Body of pancreas (tissue), 4 donors: ENCODE measurements at regions not wholly inside any gene's neighbourhood (a gene's known extent, or its start where the extent isn't known, plus 50 kb on each side); places are given as distances from the start of the nearest gene placed in this dataset.
A peak's percentile ranks its signal among the peaks of the same experiment; 100 is the strongest.

Experiments
- ATAC-seq: fragments of 150-250 bp; one replicate; pipeline ENCODE4 v1.9.1; 2016
- DNase-seq, 4 donors: peaks; one replicate each; pipeline ENCODE4 v3.0.0-alpha.2; 2019
- H3K27ac ChIP-seq, 4 donors: fragments of 200-600 bp; sonication (generic); 1 replicate in 3 of 4; 2 replicates in 1 of 4; pipeline versions ENCODE4 v1.5.1 to v1.6.1; 2016 to 2019; ENCODE audit warnings: mild to moderate bottlenecking in 1 of 4, mixed read lengths in 1 of 4, moderate library complexity in 1 of 4
- H3K27me3 ChIP-seq, 2 donors: fragments of 200-600 bp; sonication (generic); one replicate each; pipeline ENCODE4 v1.6.0; 2016; ENCODE audit warnings: mild to moderate bottlenecking in 1 of 2
- H3K36me3 ChIP-seq, 2 donors: fragments of 200-600 bp; sonication (generic); replicated peaks in 1 of 2; 2 replicates each; pipeline ENCODE4 v1.5.1; 2016; ENCODE audit warnings: low read depth in 2 of 2; ENCODE audit not compliant: insufficient read depth in 1 of 2
- H3K4me1 ChIP-seq: fragments of 200-600 bp; sonication (generic); one replicate; pipeline ENCODE4 v1.6.0; 2016
- H3K4me3 ChIP-seq, 2 donors: fragments of 200-600 bp; sonication (generic); 1 replicate in 1 of 2; 2 replicates in 1 of 2; pipeline ENCODE4 v1.5.1; 2016 to 2019
- H3K9me3 ChIP-seq, 3 donors: fragments of 200-600 bp; sonication (generic); 1 replicate in 2 of 3; 2 replicates in 1 of 3; pipeline ENCODE4 v1.5.1; 2016
- CTCF ChIP-seq, 7 experiments: fragments of 450-650 bp in 4 of 7; fragments of 200-600 bp in 3 of 7; sonication (generic) in 3 of 7; IDR thresholded peaks; one replicate each; pipeline ENCODE4 v1.5.1; 2016 to 2019; ENCODE audit warnings: antibody characterized with exemption in 7 of 7
- POLR2A ChIP-seq, 3 donors: fragments of 450-650 bp; IDR thresholded peaks; one replicate each; pipeline ENCODE4 v1.6.1; 2016; ENCODE audit warnings: antibody characterized with exemption in 3 of 3, mild to moderate bottlenecking in 2 of 3
- WGBS, 2 donors: methylation state at CpG; one replicate each; pipeline ENCODE4 v1.1.5; 2017; 5-methylcytosine and 5-hydroxymethylcytosine counted together
- intact Hi-C: fragments of 100-400 bp; cut with DNase I; formaldehyde crosslinking; loops from one replicate; pipeline ENCODE4 v1.15.1; 2023

GRCh38 chr11:111440416-111441205, 61.5 kb upstream of the POU2AF1 start:
- TF ChIP-seq POLR2A (IDR thresholded peaks at IDR 0.05) (no peak), CTCF (IDR thresholded peaks at IDR 0.05) (no peak)
- WGBS, 2 donors = 36 to 47% methylated on average over 5 of the region's 5 CpGs
- peak; percentile 96 for ATAC-seq
- no peaks in the 10 kb centered on the region for H3K9me3 ChIP-seq
- H3K4me3 ChIP-seq = no peak overlapping the region
- H3K36me3 ChIP-seq = no peaks in the 10 kb centered on the region
- H3K4me1 ChIP-seq = peaks cover 41% of the 10 kb centered on the region
- no peaks in the 10 kb centered on the region for H3K27me3 ChIP-seq
- H3K27ac ChIP-seq = peak overlapping the region; percentile 20 to 76 (median 56)
- peak; percentile 88 to 92 (median 91) for DNase-seq
- intact Hi-C loops = loop anchor here (10.0 kb wide), 1 partner anchor 996 kb away; no protein-coding TSS in a partner anchor

- TF ChIP-seq CTCF (IDR thresholded peaks at IDR 0.05) = no peak
- TF ChIP-seq POLR2A (IDR thresholded peaks at IDR 0.05) = no peak
- ATAC-seq (no peak), DNase-seq (no peak)
- WGBS, 2 donors = 24 to 57% methylated on average over 1 of the region's 1 CpG
- no peaks in the 10 kb centered on the region for H3K27me3 ChIP-seq
- intact Hi-C loops = loop anchor here (10.0 kb wide), 1 partner anchor 995 kb away; no protein-coding TSS in a partner anchor
- peaks cover 41% of the 10 kb centered on the region for H3K4me1 ChIP-seq
- H3K9me3 ChIP-seq = no peaks in the 10 kb centered on the region
- no peak overlapping the region for H3K4me3 ChIP-seq
- no peaks in the 10 kb centered on the region for H3K36me3 ChIP-seq
- H3K27ac ChIP-seq = peak overlapping the region in 3 of 4 donors; percentile 53 to 76 (median 58)
These were observed 60.8 kb upstream of the POU2AF1 start for GRCh38 chr11:111439901-111440300.

- ATAC-seq = no peak
- H3K9me3 ChIP-seq = no peaks in the 10 kb centered on the region
- no peak for DNase-seq
- WGBS, 2 donors = 80 to 84% methylated on average over 11 of the region's 11 CpGs
- H3K4me3 ChIP-seq = no peak overlapping the region
- H3K27me3 ChIP-seq = no peaks in the 10 kb centered on the region
- no peaks in the 10 kb centered on the region for H3K36me3 ChIP-seq
- peaks cover 41% of the 10 kb centered on the region for H3K4me1 ChIP-seq
- H3K27ac ChIP-seq = no peak overlapping the region
- TF ChIP-seq POLR2A (IDR thresholded peaks at IDR 0.05) (no peak), CTCF (IDR thresholded peaks at IDR 0.05) (no peak)
- intact Hi-C loops = no loop called here
These were observed 59.9 kb upstream of the POU2AF1 start for GRCh38 chr11:111438846-111439520.

- H3K27ac ChIP-seq = peak overlapping the region in 1 of 4 donors; percentile 0
- H3K4me1 ChIP-seq = peaks cover 41% of the 10 kb centered on the region
- H3K4me3 ChIP-seq = no peak overlapping the region
- ATAC-seq (no peak), DNase-seq (peak in 2 of 4 donors; percentile 37 to 56)
- WGBS, 2 donors = 39 to 41% methylated on average over 3 of the region's 3 CpGs
- H3K9me3 ChIP-seq = no peaks in the 10 kb centered on the region
- intact Hi-C loops = no loop called here
- TF ChIP-seq POLR2A (IDR thresholded peaks at IDR 0.05) (no peak), CTCF (IDR thresholded peaks at IDR 0.05) (no peak)
- no peaks in the 10 kb centered on the region for H3K36me3 ChIP-seq
- no peaks in the 10 kb centered on the region for H3K27me3 ChIP-seq
These were observed 59.1 kb upstream of the POU2AF1 start for GRCh38 chr11:111438168-111438567.
